ENCODE measurements at regions not wholly inside any gene's neighbourhood (a gene's known extent, or its start where the extent isn't known, plus 50 kb on each side); places are given as distances from the start of the nearest gene placed in this dataset.
"Not testable (repeated sequence)": the region's sequence is repeated elsewhere in the genome, so short reads cannot be mapped to it uniquely, and the experiment has no call there.

GRCh38 chr2:198645816-198646215 is 811.9 kb downstream of the SATB2 start:
- in situ Hi-C loops (cut with HindIII; ENCODE audit: low pct_unique_long_range_greater_than_20kb, low sequenced_read_pairs) = no loop called here

DNA sequence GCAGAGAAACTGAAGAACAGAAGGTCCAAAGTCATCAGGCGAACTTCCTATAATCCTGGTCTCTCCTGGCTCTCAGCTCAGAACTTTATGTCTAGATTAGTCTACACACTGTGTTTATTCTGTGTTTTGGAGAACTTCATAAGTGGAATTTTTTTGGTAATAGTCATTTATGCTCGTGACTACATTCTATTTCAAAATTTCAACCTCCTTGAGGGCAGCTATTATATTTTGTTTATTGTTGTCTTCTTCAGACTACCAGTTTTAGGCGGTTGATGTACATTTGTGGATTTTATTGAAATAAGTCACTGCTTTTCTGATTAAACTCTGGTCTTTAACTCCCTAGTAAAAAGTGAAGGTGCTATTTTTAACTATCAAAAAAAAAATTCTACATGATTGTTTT is 816.6 kb downstream of the SATB2 start:
- in situ Hi-C loops (cut with HindIII; ENCODE audit: low pct_unique_long_range_greater_than_20kb, low sequenced_read_pairs) = no loop called here
- no peak for DNase-seq (ENCODE audit: low read depth, low spot score)

More at GRCh38 chr2:198645816-198646215, 811.9 kb downstream of the SATB2 start:
- DNase-seq (ENCODE audit: low read depth, low spot score) = no peak

- DNase-seq (ENCODE audit: low read depth, low spot score) = no peak
- in situ Hi-C loops (cut with HindIII; ENCODE audit: low pct_unique_long_range_greater_than_20kb, low sequenced_read_pairs) = no loop called here
Observed at GRCh38 chr2:198640463-198640862, 817.3 kb downstream of the SATB2 start.

DNA sequence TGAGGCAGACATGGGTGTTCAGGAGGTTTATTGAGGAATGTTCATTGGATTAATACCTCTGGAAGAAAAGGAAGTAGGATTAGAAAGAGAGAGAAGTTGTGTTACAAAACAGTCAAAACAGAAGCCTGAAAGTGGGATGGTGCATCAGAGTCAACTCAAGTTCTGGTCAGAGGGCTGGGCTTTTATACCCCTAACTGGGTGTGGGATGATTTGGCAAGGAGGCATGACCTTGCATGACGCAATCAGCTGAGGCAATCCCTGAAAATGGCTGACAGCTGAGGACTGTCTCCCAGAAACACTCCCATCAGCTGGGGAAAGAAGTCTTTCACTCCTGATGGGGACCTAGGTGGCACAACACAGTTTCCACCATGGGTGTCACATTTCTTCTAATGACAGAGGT is 818.2 kb downstream of the SATB2 start:
- in situ Hi-C loops (cut with HindIII; ENCODE audit: low pct_unique_long_range_greater_than_20kb, low sequenced_read_pairs) = no loop called here
- no peak for DNase-seq (ENCODE audit: low read depth, low spot score)

DNA sequence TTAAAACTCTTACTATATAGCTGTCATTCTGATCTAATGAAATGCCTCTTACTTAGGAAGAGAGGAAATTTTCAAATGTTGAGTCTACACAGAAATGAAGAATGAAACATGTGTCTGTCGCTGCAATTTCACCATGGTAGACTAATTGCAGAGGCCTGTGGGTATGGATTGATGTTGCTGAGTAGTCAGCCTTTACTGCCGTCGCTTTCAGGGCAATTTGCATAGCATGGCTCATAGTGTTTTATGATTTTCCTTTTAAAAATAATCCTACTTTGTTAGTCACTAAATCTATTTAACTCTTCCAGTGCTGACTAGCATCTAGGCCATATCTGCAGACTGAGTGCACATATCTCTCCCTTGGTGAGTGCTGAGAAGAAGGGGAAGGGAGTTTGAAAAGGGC is 819.2 kb downstream of the SATB2 start:
- no peak for DNase-seq (ENCODE audit: low read depth, low spot score)
- in situ Hi-C loops (cut with HindIII; ENCODE audit: low pct_unique_long_range_greater_than_20kb, low sequenced_read_pairs) = no loop called here

- in situ Hi-C loops (cut with HindIII; ENCODE audit: low pct_unique_long_range_greater_than_20kb, low sequenced_read_pairs) = no loop called here
- DNase-seq (ENCODE audit: low read depth, low spot score) = no peak
Observed at GRCh38 chr2:198630384-198630783, 826.0 kb downstream of the PLCL1 start.

DNA sequence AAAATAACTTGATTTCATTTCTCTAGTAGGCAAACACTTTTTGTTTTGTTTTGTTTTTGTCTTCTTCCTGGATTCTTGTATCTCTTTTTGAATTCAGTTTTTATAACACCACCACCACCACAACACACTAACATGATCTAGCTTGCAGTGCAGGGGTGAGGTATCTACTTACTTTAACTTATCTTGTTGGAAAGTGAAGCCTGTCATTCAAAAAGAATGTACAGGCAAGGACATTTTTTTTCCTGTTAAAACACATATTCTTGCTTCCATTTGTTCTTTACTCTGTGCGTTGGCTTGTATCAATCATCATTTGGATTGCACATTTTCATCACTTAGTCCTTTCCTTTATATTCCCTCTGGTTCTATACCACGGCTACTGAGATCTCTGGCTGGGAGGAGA is 824.2 kb downstream of the PLCL1 start:
- in situ Hi-C loops (cut with HindIII; ENCODE audit: low pct_unique_long_range_greater_than_20kb, low sequenced_read_pairs) = no loop called here
- DNase-seq (ENCODE audit: low read depth, low spot score) = no peak

- DNase-seq (ENCODE audit: low read depth, low spot score) = no peak
- in situ Hi-C loops (cut with HindIII; ENCODE audit: low pct_unique_long_range_greater_than_20kb, low sequenced_read_pairs) = no loop called here
Observed at GRCh38 chr2:198622986-198623730, 818.8 kb downstream of the PLCL1 start.

GRCh38 chr2:198615972-198616371 is 811.6 kb downstream of the PLCL1 start:
- no peak for DNase-seq (ENCODE audit: low read depth, low spot score)
- in situ Hi-C loops (cut with HindIII; ENCODE audit: low pct_unique_long_range_greater_than_20kb, low sequenced_read_pairs) = no loop called here

GRCh38 chr2:198611201-198611600 is 806.8 kb downstream of the PLCL1 start:
- no peak for DNase-seq (ENCODE audit: low read depth, low spot score)
- in situ Hi-C loops (cut with HindIII; ENCODE audit: low pct_unique_long_range_greater_than_20kb, low sequenced_read_pairs) = no loop called here

DNA sequence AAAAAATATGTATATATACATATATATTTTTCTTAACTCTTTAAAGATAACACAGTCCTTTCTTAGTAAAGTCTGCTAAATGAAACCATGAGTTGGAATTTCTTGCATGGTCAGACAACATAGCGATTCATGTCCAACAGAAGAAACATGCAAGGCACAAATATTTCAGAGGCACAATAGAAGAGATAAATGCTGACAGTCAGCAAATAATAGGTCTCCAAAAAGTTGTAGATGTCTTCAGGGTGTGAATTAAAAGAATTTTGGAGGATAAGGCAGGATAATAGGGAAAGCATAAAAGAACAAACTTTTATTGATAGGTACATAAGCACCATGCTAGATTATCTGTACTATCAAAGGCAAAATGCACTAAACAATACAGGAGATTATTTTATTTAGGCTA is 800.2 kb downstream of the PLCL1 start:
- DNase-seq (ENCODE audit: low read depth, low spot score) = no peak
- in situ Hi-C loops (cut with HindIII; ENCODE audit: low pct_unique_long_range_greater_than_20kb, low sequenced_read_pairs) = no loop called here

DNA sequence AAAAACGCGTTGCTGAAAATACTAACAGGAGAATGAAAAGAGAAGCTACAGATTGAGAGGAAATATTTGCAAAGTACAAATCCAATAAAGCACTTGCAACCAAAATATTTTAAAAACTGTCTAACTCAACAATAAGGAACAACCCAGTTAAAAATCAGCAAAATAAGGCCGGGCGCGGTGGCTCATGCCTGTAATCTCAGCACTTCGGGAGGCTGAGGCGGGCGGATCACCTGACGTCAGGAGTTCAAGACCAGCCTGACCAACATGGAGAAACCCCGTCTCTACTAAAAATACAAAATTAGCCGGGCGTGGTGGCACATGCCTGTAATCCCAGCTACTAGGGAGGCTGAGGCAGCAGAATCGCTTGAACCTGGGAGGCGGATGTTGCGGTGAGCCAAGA is 798.6 kb downstream of the PLCL1 start:
- in situ Hi-C loops (cut with HindIII; ENCODE audit: low pct_unique_long_range_greater_than_20kb, low sequenced_read_pairs); DNase-seq (ENCODE audit: low read depth, low spot score): not testable (repeated sequence)

DNA sequence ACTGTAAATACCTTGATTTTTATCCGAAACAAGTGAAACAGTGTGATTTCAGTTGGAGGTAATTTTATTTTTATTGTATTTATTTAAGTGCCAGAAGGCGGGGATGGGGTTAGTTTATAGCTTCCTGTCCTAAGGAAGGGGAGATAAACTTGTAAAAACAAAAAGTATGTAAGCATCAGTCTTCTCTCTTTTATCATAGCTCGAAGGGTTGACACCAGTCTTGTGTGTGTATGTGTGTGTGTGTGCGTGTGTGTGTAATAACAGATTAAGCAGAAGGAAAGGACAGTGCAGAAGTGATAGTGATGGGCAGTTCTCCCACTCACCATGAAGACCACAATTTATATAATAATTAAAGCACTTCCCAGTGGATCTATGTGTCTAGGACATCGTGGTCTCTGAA is 793.3 kb downstream of the PLCL1 start:
- DNase-seq (ENCODE audit: low read depth, low spot score) = no peak
- in situ Hi-C loops (cut with HindIII; ENCODE audit: low pct_unique_long_range_greater_than_20kb, low sequenced_read_pairs) = no loop called here

DNA sequence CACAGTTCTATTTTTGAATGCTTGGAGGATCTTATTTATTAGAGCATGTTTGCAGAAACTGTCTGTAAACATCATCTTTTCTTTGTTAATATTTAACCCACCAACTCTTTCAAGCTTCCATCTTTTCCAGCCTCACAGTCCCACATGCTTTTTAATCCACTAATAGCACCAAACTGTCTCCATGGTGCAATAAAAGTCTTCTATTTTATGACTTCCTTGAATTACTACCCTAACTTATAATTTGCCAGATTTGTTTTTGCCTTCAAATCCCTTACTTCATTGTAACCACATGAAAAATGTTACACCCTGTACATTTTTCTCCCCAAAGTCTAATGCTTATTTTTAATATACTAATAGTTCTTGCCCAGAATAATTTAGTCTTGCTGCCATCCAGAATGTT is 792.6 kb downstream of the PLCL1 start:
- no peak for DNase-seq (ENCODE audit: low read depth, low spot score)
- in situ Hi-C loops (cut with HindIII; ENCODE audit: low pct_unique_long_range_greater_than_20kb, low sequenced_read_pairs) = no loop called here

- no peak for DNase-seq (ENCODE audit: low read depth, low spot score)
- in situ Hi-C loops (cut with HindIII; ENCODE audit: low pct_unique_long_range_greater_than_20kb, low sequenced_read_pairs) = no loop called here
Observed at GRCh38 chr2:198595721-198596120, 791.3 kb downstream of the PLCL1 start.

DNA sequence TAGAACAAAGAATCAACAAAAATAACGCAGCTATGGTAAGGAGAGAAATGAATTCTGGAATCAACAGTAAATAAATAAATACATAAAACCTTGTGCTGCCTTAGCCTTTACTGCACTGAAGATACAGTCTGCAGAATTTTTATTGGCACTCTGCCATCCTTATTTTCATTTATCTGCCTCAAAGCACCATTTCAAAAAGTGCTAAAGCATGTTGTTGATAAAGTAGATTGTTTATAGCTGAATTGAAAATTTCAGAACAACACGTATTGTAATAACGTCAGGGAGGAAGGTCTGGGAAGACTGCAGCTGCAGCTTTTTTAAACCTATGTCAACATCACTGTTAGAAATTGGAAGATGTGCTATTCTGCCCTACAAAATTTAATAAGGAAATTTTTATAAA is 787.2 kb downstream of the PLCL1 start:
- in situ Hi-C loops (cut with HindIII; ENCODE audit: low pct_unique_long_range_greater_than_20kb, low sequenced_read_pairs) = no loop called here
- DNase-seq (ENCODE audit: low read depth, low spot score) = no peak

DNA sequence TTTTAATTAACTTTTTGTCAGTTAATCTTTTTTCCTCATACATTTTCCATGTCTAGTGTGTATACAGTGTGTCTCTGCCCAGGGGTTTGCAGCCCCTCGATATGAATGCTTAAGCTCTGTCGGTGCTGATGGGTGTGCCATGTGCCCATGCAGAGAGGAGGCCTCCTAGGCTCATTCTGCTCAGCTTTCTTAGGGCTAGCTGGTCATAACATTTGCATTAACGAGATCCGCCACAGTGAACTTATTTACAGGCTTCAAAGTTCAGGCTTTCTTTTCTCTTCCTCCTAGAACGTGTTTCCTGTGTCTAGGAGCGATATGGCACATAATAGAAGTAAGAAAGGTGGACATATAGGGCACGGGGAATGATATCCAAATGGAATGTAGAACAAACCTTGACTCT is 783.3 kb downstream of the PLCL1 start:
- in situ Hi-C loops (cut with HindIII; ENCODE audit: low pct_unique_long_range_greater_than_20kb, low sequenced_read_pairs) = no loop called here
- no peak for DNase-seq (ENCODE audit: low read depth, low spot score)

DNA sequence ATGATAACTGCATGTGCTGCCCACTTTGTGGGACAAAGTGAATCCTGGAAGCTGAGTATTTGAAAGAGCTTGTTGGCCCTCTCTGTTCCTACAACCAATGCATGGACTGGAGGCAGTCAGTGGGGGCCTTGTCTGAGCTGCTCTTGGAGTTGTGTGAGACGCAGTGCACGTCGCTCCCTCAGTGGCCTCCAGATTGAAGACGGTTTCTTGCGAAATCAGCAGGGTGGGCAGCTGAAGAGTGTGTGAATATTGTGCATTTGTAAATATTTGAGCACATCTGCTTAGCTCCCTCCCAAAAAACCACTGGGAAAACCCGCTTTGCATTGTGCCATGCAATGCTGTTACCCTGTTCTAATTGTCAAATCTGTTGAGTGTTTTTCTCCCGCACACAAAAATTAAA is 782.8 kb downstream of the PLCL1 start:
- DNase-seq (ENCODE audit: low read depth, low spot score) = no peak
- in situ Hi-C loops (cut with HindIII; ENCODE audit: low pct_unique_long_range_greater_than_20kb, low sequenced_read_pairs) = no loop called here

- in situ Hi-C loops (cut with HindIII; ENCODE audit: low pct_unique_long_range_greater_than_20kb, low sequenced_read_pairs) = no loop called here
- no peak for DNase-seq (ENCODE audit: low read depth, low spot score)
Observed at GRCh38 chr2:198571393-198571792, 767.0 kb downstream of the PLCL1 start.

- in situ Hi-C loops (cut with HindIII; ENCODE audit: low pct_unique_long_range_greater_than_20kb, low sequenced_read_pairs) = no loop called here
Observed at GRCh38 chr2:198558176-198558575, 753.8 kb downstream of the PLCL1 start.

More at GRCh38 chr2:198558176-198558575, 753.8 kb downstream of the PLCL1 start:
- DNase-seq (ENCODE audit: low read depth, low spot score) = no peak

All from SK-MEL-5 (cell line).